ENCODE measurements at regions not wholly inside any gene's neighbourhood (a gene's known extent, or its start where the extent isn't known, plus 50 kb on each side); places are given as distances from the start of the nearest gene placed in this dataset.

DNA sequence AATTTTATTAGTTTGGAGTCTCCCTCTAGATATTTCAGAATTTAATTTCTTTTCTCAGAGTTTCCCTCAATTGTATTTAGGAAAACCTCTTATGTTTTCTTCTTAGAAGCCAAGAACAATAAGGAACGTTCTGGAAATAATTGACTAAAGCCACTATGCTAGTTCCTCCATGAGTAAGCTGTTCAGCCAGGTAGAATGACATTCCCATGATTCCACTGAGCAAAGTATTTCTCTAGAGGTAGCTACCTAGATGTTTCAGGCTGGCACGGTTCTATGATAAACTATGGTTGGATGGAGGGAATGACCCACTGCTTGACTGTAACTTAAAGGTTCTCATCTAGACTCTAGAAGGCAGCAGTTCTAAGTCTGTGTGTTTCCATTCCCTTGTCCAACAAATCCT is 62.4 kb downstream of the CLDN17 start:
- no peaks in the 10 kb centered on the region for H3K27me3 ChIP-seq (ENCODE audit: control insufficient read depth, insufficient read depth, low read length)
- no peaks in the 10 kb centered on the region for H3K36me3 ChIP-seq (ENCODE audit: control insufficient read depth, insufficient read depth, low read length)
- DNase-seq: no peak
- H3K4me1 ChIP-seq (ENCODE audit: control insufficient read depth, insufficient read depth, low read length): no peaks in the 10 kb centered on the region
- no peak overlapping the region for H3K27ac ChIP-seq (ENCODE audit: low read length)
- H3K4me3 ChIP-seq (ENCODE audit: low read length): no peak overlapping the region
- H3K9me3 ChIP-seq (replicated peaks; ENCODE audit: control insufficient read depth, low read depth, low read length): no peaks in the 10 kb centered on the region
- WGBS (ENCODE audit: insufficient coverage): no CpG with 5 or more reads among the region's 2 CpGs

DNA sequence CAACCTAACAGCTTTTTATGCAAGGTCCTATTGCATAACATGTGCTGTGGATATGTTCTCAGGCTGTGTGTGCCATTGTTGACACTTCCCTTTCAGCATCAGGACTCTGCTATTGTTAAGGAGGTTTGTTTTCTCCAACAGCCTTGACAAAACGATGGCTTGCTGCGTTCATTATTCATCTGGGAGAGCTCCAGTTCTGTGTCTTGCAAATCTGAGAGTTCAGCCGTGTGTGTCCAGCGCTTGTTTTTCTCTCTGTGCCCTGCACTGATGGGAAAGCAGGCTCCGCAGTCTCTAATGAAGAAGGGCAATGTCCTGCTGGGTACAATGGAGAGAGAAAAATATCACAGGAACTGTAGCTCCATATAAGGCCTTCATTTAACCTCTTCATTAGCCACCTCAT is 63.7 kb downstream of the CLDN17 start:
- Histone ChIP-seq H3K27ac (ENCODE audit: low read length) (no peak overlapping the region), H3K36me3 (ENCODE audit: control insufficient read depth, insufficient read depth, low read length) (no peaks in the 10 kb centered on the region), H3K4me3 (ENCODE audit: low read length) (no peak overlapping the region), H3K4me1 (ENCODE audit: control insufficient read depth, insufficient read depth, low read length) (no peaks in the 10 kb centered on the region), H3K27me3 (ENCODE audit: control insufficient read depth, insufficient read depth, low read length) (no peaks in the 10 kb centered on the region), H3K9me3 (replicated peaks; ENCODE audit: control insufficient read depth, low read depth, low read length) (no peaks in the 10 kb centered on the region)
- no peak for DNase-seq
- 51% methylated on average over 4 of the region's 5 CpGs for WGBS (ENCODE audit: insufficient coverage)

DNA sequence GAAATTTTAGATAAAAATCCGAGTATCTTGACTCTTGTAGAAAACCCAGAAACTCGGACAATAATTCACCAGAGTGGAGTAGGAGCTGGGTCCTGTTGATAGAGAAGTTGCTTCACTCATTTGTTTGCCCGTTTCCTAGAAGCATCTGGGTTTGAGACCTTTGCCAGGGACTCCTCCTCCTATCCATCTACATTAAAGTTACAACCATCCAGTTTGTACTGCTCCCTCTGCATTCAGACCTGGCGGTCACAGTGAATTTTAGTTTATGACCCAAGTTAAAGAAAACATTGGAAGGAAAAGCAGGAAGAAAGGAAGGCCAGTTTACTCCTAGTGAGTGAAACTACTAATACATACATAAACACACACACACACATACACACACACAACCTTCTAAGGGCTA is 64.6 kb downstream of the CLDN17 start:
- no peaks in the 10 kb centered on the region for H3K4me1 ChIP-seq (ENCODE audit: control insufficient read depth, insufficient read depth, low read length)
- no peaks in the 10 kb centered on the region for H3K27me3 ChIP-seq (ENCODE audit: control insufficient read depth, insufficient read depth, low read length)
- H3K9me3 ChIP-seq (replicated peaks; ENCODE audit: control insufficient read depth, low read depth, low read length): no peaks in the 10 kb centered on the region
- 60% methylated on average over 1 of the region's 4 CpGs for WGBS (ENCODE audit: insufficient coverage)
- no peaks in the 10 kb centered on the region for H3K36me3 ChIP-seq (ENCODE audit: control insufficient read depth, insufficient read depth, low read length)
- H3K4me3 ChIP-seq (ENCODE audit: low read length): no peak overlapping the region
- H3K27ac ChIP-seq (ENCODE audit: low read length): no peak overlapping the region
- DNase-seq: no peak

- no peak overlapping the region for H3K4me3 ChIP-seq (ENCODE audit: low read length)
- DNase-seq: no peak
- H3K9me3 ChIP-seq (replicated peaks; ENCODE audit: control insufficient read depth, low read depth, low read length): no peaks in the 10 kb centered on the region
- 80% methylated on average over 1 of the region's 5 CpGs for WGBS (ENCODE audit: insufficient coverage)
- H3K27ac ChIP-seq (ENCODE audit: low read length): no peak overlapping the region
- no peaks in the 10 kb centered on the region for H3K36me3 ChIP-seq (ENCODE audit: control insufficient read depth, insufficient read depth, low read length)
- H3K27me3 ChIP-seq (ENCODE audit: control insufficient read depth, insufficient read depth, low read length): no peaks in the 10 kb centered on the region
- H3K4me1 ChIP-seq (ENCODE audit: control insufficient read depth, insufficient read depth, low read length): no peaks in the 10 kb centered on the region
Observed at GRCh38 chr21:30097791-30098190, 68.8 kb downstream of the CLDN17 start.

GRCh38 chr21:30083225-30083945 is 83.2 kb downstream of the CLDN17 start:
- Histone ChIP-seq H3K4me1 (ENCODE audit: control insufficient read depth, insufficient read depth, low read length) (no peaks in the 10 kb centered on the region), H3K4me3 (ENCODE audit: low read length) (no peak overlapping the region), H3K9me3 (replicated peaks; ENCODE audit: control insufficient read depth, low read depth, low read length) (no peaks in the 10 kb centered on the region), H3K36me3 (ENCODE audit: control insufficient read depth, insufficient read depth, low read length) (no peaks in the 10 kb centered on the region), H3K27me3 (ENCODE audit: control insufficient read depth, insufficient read depth, low read length) (no peaks in the 10 kb centered on the region), H3K27ac (ENCODE audit: low read length) (no peak overlapping the region)
- DNase-seq: peak; percentile 13
- WGBS (ENCODE audit: insufficient coverage): 83% methylated on average over 1 of the region's 4 CpGs

DNA sequence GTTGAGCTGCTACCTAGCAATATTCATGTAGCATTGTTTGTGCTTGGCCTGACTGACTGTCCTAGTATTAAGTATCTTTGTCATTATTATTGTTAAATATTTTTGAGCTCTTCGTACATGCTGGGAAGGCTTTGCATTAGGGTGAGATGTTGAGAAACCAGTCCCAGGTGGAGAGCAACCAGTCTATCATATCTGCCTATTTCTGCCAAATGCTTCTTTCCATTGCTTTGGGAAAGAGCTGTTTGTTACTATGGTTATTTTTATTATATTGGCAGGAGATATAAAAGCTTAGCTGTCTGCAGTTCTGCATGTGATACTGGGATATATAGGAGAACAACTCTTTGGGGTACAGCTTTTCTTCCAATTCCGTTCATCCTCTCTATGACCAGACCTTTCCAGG is 85.1 kb downstream of the CLDN17 start:
- Histone ChIP-seq H3K4me3 (ENCODE audit: low read length) (no peak overlapping the region), H3K4me1 (ENCODE audit: control insufficient read depth, insufficient read depth, low read length) (no peaks in the 10 kb centered on the region), H3K9me3 (replicated peaks; ENCODE audit: control insufficient read depth, low read depth, low read length) (peaks cover 4% of the 10 kb centered on the region), H3K36me3 (ENCODE audit: control insufficient read depth, insufficient read depth, low read length) (no peaks in the 10 kb centered on the region), H3K27me3 (ENCODE audit: control insufficient read depth, insufficient read depth, low read length) (no peaks in the 10 kb centered on the region), H3K27ac (ENCODE audit: low read length) (peak overlapping the region; percentile 10)
- peak; percentile 85 for DNase-seq
- WGBS (ENCODE audit: insufficient coverage): 33% methylated on average over 1 of the region's 2 CpGs

DNA sequence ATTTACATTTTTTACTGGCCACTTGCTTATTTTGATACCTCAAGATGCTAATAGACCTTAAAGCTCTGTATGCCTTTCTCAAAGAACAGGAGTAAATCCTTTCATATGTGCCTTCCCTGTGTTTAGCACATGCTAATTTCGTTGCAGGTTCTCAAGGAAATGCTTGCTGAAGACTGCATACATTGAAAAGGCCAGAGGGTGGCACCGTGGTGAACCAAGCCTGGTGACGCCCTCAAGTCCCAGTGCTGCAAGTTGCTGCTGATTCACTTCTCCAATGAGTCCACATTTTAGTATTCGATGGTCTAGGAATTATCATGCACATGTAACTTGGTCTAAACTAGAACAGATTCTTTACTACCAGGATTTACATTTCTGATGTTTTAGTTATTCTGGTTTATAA is 94.1 kb downstream of the CLDN17 start:
- Histone ChIP-seq H3K36me3 (ENCODE audit: control insufficient read depth, insufficient read depth, low read length) (no peaks in the 10 kb centered on the region), H3K9me3 (replicated peaks; ENCODE audit: control insufficient read depth, low read depth, low read length) (peaks cover 4% of the 10 kb centered on the region), H3K4me1 (ENCODE audit: control insufficient read depth, insufficient read depth, low read length) (no peaks in the 10 kb centered on the region), H3K27me3 (ENCODE audit: control insufficient read depth, insufficient read depth, low read length) (no peaks in the 10 kb centered on the region), H3K4me3 (ENCODE audit: low read length) (no peak overlapping the region), H3K27ac (ENCODE audit: low read length) (no peak overlapping the region)
- WGBS (ENCODE audit: insufficient coverage): 21% methylated on average over 3 of the region's 4 CpGs
- DNase-seq: peak; percentile 12

GRCh38 chr21:30058928-30059327 is 107.7 kb downstream of the CLDN17 start:
- Histone ChIP-seq H3K27ac (ENCODE audit: low read length) (no peak overlapping the region), H3K36me3 (ENCODE audit: control insufficient read depth, insufficient read depth, low read length) (no peaks in the 10 kb centered on the region), H3K9me3 (replicated peaks; ENCODE audit: control insufficient read depth, low read depth, low read length) (no peaks in the 10 kb centered on the region), H3K4me3 (ENCODE audit: low read length) (no peak overlapping the region), H3K4me1 (ENCODE audit: control insufficient read depth, insufficient read depth, low read length) (no peaks in the 10 kb centered on the region), H3K27me3 (ENCODE audit: control insufficient read depth, insufficient read depth, low read length) (no peaks in the 10 kb centered on the region)
- WGBS (ENCODE audit: insufficient coverage): no CpG with 5 or more reads among the region's 1 CpG
- DNase-seq: no peak

GRCh38 chr21:30057108-30057507 is 109.5 kb downstream of the CLDN17 start:
- WGBS (ENCODE audit: insufficient coverage): no CpG with 5 or more reads among the region's 3 CpGs
- Histone ChIP-seq H3K9me3 (replicated peaks; ENCODE audit: control insufficient read depth, low read depth, low read length) (no peaks in the 10 kb centered on the region), H3K4me1 (ENCODE audit: control insufficient read depth, insufficient read depth, low read length) (no peaks in the 10 kb centered on the region), H3K36me3 (ENCODE audit: control insufficient read depth, insufficient read depth, low read length) (no peaks in the 10 kb centered on the region), H3K27me3 (ENCODE audit: control insufficient read depth, insufficient read depth, low read length) (no peaks in the 10 kb centered on the region), H3K4me3 (ENCODE audit: low read length) (no peak overlapping the region), H3K27ac (ENCODE audit: low read length) (no peak overlapping the region)
- no peak for DNase-seq

- no CpG with 5 or more reads among the region's 1 CpG for WGBS (ENCODE audit: insufficient coverage)
- no peaks in the 10 kb centered on the region for H3K27me3 ChIP-seq (ENCODE audit: control insufficient read depth, insufficient read depth, low read length)
- no peaks in the 10 kb centered on the region for H3K4me1 ChIP-seq (ENCODE audit: control insufficient read depth, insufficient read depth, low read length)
- no peak overlapping the region for H3K4me3 ChIP-seq (ENCODE audit: low read length)
- no peaks in the 10 kb centered on the region for H3K36me3 ChIP-seq (ENCODE audit: control insufficient read depth, insufficient read depth, low read length)
- no peaks in the 10 kb centered on the region for H3K9me3 ChIP-seq (replicated peaks; ENCODE audit: control insufficient read depth, low read depth, low read length)
- no peak for DNase-seq
- no peak overlapping the region for H3K27ac ChIP-seq (ENCODE audit: low read length)
Observed at GRCh38 chr21:30048570-30048969, 108.8 kb upstream of the GRIK1 start.
